ENCODE measurements at regions not wholly inside any gene's neighbourhood (a gene's known extent, or its start where the extent isn't known, plus 50 kb on each side); places are given as distances from the start of the nearest gene placed in this dataset.

GRCh38 chr1:193905288-193906085, 719.1 kb upstream of the B3GALT2 start:
- TF ChIP-seq CTCF (IDR thresholded peaks at IDR 0.05; ENCODE audit: insufficient read depth, low read length) = no peak
- no peak for TF ChIP-seq REST (IDR thresholded peaks at IDR 0.05; ENCODE audit: insufficient replicate concordance, low read depth)
- no peak for TF ChIP-seq POLR2AphosphoS5 (IDR thresholded peaks at IDR 0.05; ENCODE audit: low read depth)
- no peak for TF ChIP-seq GABPA (IDR thresholded peaks at IDR 0.05; ENCODE audit: low read depth)
- no peak for TF ChIP-seq SPI1 (IDR thresholded peaks at IDR 0.05; ENCODE audit: borderline replicate concordance, low read depth)

All from HL-60 (cell line).